HG03520 (cell line): ENCODE measurements at regions not wholly inside any gene's neighbourhood (a gene's known extent, or its start where the extent isn't known, plus 50 kb on each side); places are given as distances from the start of the nearest gene placed in this dataset.

ENCODE experiments used
- ATAC-seq: cut with Tn5 transposase; IDR thresholded peaks from one replicate; pipeline ENCODE4 v1.9.1; 2021; ENCODE audit warnings: mild to moderate bottlenecking, moderate library complexity; ENCODE audit not compliant: unreplicated experiment

- no peak for ATAC-seq
Observed at GRCh38 chr15:47945872-47946650, 174.7 kb upstream of the SLC24A5 start.

- no peak for ATAC-seq
Observed at GRCh38 chr15:47949815-47950214, 171.0 kb upstream of the SLC24A5 start.

GRCh38 chr15:47950447-47950846, 170.3 kb upstream of the SLC24A5 start:
- ATAC-seq = no peak

GRCh38 chr15:47951781-47952180, 169.0 kb upstream of the SLC24A5 start:
- no peak for ATAC-seq

- no peak for ATAC-seq
Observed at GRCh38 chr15:47954196-47954595, 166.6 kb upstream of the SLC24A5 start.

GRCh38 chr15:47955021-47955420, 165.8 kb upstream of the SLC24A5 start:
- no peak for ATAC-seq

- no peak for ATAC-seq
Observed at GRCh38 chr15:47959617-47960413, 161.0 kb upstream of the SLC24A5 start.

GRCh38 chr15:47961401-47962090, 159.2 kb upstream of the SLC24A5 start:
- peak; percentile 80 for ATAC-seq

GRCh38 chr15:47963265-47963664, 157.5 kb upstream of the SLC24A5 start:
- no peak for ATAC-seq

- no peak for ATAC-seq
Observed at GRCh38 chr15:47964229-47964628, 156.6 kb upstream of the SLC24A5 start.

- ATAC-seq = no peak
Observed at GRCh38 chr15:47965297-47965696, 155.5 kb upstream of the SLC24A5 start.

GRCh38 chr15:47968593-47968992, 152.2 kb upstream of the SLC24A5 start:
- no peak for ATAC-seq

GRCh38 chr15:47971637-47972036, 149.2 kb upstream of the SLC24A5 start:
- ATAC-seq = no peak

GRCh38 chr15:47972738-47973137, 148.1 kb upstream of the SLC24A5 start:
- no peak for ATAC-seq

- ATAC-seq = no peak
Observed at GRCh38 chr15:47974724-47975123, 146.1 kb upstream of the SLC24A5 start.

- ATAC-seq = no peak
Observed at GRCh38 chr15:47975427-47975826, 145.4 kb upstream of the SLC24A5 start.

- no peak for ATAC-seq
Observed at GRCh38 chr15:47983533-47983932, 137.3 kb upstream of the SLC24A5 start.

- no peak for ATAC-seq
Observed at GRCh38 chr15:47985568-47985967, 135.2 kb upstream of the SLC24A5 start.

GRCh38 chr15:47987461-47987860, 133.3 kb upstream of the SLC24A5 start:
- no peak for ATAC-seq

GRCh38 chr15:47987908-47988532, 132.8 kb upstream of the SLC24A5 start:
- ATAC-seq = peak; percentile 95

GRCh38 chr15:47988564-47988963, 132.2 kb upstream of the SLC24A5 start:
- no peak for ATAC-seq
